GM21367 (cell line): ENCODE measurements at regions not wholly inside any gene's neighbourhood (a gene's known extent, or its start where the extent isn't known, plus 50 kb on each side); places are given as distances from the start of the nearest gene placed in this dataset.

Experiments used
- ATAC-seq: cut with Tn5 transposase; IDR thresholded peaks from one replicate; pipeline ENCODE4 v1.9.1; 2021; ENCODE audit not compliant: unreplicated experiment

- no peak for ATAC-seq
Measured at GRCh38 chr1:177585302-177586220, 384.3 kb downstream of the SEC16B start.

DNA sequence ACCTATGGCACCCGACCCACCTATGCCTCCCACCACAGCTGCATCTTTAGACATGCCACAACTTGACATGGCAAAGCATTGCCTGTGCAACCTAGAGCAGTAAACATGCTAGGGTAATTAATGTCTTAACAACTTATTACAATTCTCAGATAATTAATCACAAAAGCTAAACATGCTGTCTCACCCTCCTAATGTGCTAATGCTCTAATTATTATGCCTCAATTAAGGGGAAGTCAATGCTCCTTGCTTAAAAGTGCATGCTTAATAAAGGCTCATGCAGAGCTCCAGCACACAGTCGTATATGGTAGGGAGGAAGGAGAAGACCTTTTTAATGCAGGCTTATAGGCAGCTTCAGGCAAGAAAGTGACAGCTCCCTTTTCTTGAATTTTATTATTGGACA is 396.0 kb downstream of the SEC16B start:
- no peak for ATAC-seq

GRCh38 chr1:177571485-177572076 is 398.3 kb downstream of the SEC16B start:
- ATAC-seq, result no peak

- no peak for ATAC-seq
Measured at GRCh38 chr1:177571076-177571475, 398.8 kb downstream of the SEC16B start.

DNA sequence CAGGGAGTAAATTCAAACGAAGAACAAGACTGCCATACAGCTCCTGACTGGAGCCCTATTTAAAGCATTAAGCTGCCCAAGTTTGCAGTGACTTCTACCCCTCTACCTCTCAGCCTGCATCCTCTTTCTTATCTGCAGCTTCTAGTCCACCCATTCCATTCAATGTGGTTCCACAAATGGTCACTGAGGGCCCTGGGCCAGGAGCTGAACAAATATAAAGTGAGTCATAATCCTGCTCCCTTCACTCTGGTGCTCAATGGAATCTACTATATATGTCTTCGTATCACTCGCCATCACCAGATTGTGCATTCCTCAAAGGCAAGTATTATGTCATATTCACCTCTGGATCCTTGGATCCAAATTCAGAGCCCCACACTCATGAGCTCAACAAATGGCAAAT is 398.7 kb downstream of the BRINP2 start:
- ATAC-seq, result no peak

- ATAC-seq, result no peak
Measured at GRCh38 chr1:177568622-177569021, 397.9 kb downstream of the BRINP2 start.

DNA sequence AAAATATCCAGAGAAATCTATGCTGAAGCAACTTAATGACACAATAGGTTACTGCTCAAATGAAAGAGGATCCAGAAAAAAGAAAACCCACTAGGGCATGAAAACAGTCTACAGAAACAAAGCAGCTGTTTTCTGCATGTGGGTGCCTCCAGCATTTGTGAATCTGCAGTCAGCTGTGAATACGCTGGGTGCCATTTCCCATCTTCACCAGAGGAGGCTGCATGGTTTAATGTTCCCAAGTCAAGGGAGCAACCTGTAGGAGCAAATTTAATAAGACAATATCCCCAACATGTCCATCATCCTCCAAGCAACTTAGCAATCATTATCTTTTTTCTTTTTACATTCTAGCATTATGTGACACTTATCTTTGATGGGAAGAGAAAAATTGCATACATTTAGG is 396.6 kb downstream of the BRINP2 start:
- ATAC-seq, result no peak

- ATAC-seq, result no peak
Measured at GRCh38 chr1:177566495-177566894, 395.7 kb downstream of the BRINP2 start.

DNA sequence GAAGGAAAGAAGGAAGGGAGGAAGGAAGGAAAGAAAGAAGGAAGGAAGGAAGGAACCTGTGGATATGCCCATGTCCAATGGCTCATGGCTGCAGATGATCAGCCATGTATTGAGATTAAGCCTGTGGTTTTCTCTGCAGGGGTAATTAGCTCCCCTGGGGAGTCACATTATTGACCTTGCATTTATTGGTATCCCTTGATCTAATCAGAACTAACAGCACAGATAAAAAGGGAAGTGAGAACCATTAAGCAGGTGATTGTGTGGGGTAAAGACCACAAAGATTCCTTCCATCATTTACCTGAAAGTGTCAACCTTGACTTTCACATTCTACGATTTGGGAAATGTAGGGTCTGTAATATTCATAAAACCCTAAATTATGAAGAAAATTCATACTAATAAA is 390.7 kb downstream of the BRINP2 start:
- no peak for ATAC-seq

- ATAC-seq, result no peak
Measured at GRCh38 chr1:177558372-177558771, 387.6 kb downstream of the BRINP2 start.

- ATAC-seq, result no peak
Measured at GRCh38 chr1:177556163-177556562, 385.4 kb downstream of the BRINP2 start.

DNA sequence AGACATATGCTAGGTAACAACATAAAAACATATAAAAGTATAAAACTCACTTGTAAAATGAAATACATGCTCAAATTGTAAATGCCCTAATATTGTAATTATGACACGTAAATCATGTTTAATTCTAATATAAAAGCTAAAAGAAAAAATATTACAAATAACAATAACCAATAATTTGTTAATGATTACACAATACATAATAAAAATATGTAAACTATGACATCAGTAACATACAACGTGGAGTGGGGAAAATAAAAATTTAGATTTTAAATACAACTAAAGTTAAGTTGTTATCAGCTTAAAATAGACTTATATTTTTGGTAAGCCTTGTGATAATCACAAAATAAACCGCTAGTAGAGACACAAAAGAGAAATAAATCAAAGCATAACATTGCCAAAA is 376.4 kb downstream of the BRINP2 start:
- no peak for ATAC-seq

- no peak for ATAC-seq
Measured at GRCh38 chr1:177546346-177546745, 375.6 kb downstream of the BRINP2 start.

- no peak for ATAC-seq
Measured at GRCh38 chr1:177526201-177526600, 355.4 kb downstream of the BRINP2 start.

- no peak for ATAC-seq
Measured at GRCh38 chr1:177525176-177525575, 354.4 kb downstream of the BRINP2 start.

DNA sequence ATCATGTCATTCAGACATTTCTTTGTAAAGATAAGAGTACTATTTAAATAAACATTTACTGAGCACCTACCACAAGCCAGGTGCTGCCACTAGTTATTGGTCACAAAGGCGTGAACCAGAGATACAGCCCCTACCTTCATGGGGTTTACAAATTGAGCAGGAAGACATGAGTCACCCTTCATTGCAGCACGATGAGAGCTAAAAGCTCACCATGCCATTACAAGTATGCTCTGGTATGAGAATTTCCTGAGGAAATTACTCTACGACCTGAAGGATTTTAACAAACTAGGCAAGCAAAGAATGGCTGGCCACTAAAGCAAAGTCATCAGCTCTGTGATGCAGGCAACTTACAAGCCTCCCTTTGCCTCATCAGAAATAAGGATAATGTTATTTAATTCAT is 346.8 kb downstream of the BRINP2 start:
- no peak for ATAC-seq

- no peak for ATAC-seq
Measured at GRCh38 chr1:177514207-177514606, 343.4 kb downstream of the BRINP2 start.

GRCh38 chr1:177511036-177511435 is 340.3 kb downstream of the BRINP2 start:
- no peak for ATAC-seq

DNA sequence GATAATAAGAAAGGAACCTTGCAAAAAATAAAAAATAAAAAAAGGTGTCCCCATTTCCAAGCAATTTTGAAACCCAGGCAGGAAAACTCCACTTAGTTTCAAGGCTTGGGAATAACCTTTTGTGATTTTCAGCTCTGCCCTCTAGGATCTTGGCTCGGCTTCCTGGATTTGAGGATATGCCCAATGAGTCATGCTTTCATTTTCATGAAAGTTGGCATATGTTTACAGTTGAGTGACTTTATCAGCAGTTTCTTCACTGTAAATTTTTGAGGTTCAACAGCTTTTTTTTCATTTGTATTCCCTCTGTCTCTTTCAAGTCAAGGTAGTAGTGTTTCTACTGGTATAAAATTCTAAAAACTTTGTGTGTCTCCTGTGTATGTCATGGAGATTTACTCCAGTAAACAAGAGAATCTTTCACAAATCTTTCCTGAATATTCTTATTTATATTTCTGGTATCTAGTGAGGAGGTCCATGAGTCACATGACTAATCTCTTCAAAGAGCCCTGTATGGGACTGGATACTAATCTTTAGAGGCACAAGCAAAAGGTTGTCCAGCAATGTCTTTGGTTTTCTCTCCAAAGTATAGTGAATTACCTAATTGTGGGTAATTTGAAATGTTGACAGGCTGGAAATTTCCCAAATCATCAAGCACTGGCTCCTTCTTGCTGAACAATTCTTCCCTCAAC is 335.3 kb downstream of the BRINP2 start:
- ATAC-seq, result no peak

- no peak for ATAC-seq
Measured at GRCh38 chr1:177495878-177496277, 325.1 kb downstream of the BRINP2 start.

- no peak for ATAC-seq
Measured at GRCh38 chr1:177490786-177491185, 320.0 kb downstream of the BRINP2 start.
